ENCODE measurements at regions not wholly inside any gene's neighbourhood (a gene's known extent, or its start where the extent isn't known, plus 50 kb on each side); places are given as distances from the start of the nearest gene placed in this dataset.

DNA sequence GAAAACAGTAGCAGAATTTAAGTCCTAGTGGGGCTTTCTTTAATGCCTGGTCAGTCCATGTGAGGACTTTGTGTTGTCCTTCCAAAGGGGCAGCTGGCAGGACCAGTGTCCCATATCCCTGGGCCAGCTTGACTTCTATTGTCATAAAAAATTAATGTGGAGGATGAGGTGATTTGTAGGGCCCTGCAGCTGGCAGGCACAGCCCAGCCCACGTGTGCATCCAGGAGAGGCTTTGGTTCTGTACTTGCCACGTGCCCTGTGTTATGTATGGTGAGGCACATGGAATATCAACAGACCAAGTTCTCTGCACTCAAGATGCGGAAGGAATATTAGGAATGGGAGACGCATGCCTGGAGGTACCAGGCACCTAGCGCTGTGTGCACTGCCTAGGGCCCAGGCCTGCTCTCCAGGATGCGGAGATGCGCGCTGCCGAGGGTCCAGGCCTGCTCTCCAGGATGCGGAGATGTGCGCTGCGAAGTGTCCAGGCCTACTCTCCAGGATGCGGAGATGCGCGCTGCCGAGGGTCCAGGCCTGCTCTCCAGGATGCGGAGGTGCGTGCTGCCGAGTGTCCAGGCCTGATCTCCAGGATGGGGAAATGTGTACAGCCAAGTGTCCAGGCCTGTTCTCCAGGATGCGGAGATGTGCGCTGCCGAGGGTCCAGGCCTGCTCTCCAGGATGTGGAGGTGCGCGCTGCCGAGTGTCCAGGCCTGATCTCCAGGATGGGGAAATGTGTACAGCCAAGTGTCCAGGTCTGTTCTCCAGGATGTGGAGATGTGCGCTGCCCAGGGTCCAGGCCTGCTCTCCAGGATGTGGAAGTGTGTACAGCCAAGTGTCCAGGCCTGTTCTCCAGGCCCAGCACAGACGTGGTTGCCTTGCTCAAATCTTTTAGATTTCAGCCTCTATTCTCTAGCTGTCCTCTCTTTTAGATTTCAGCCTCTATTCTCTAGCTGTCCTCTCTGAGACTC, 183.3 kb upstream of the ROPN1 start:
- Histone ChIP-seq H3K9me3 (ENCODE audit: control insufficient read depth in 2 of 3, insufficient read depth in 1 of 3, low read length in 3 of 3) (no peaks in the 10 kb centered on the region), H3K27me3 (ENCODE audit: control insufficient read depth, insufficient read depth, low read length) (no peaks in the 10 kb centered on the region), H3K9ac (ENCODE audit: low read length in 3 of 3) (no peak overlapping the region), H3K36me3 (ENCODE audit: control insufficient read depth in 2 of 3, insufficient read depth in 3 of 3, low read length in 3 of 3) (no peaks in the 10 kb centered on the region), H3K4me1 (ENCODE audit: control insufficient read depth in 2 of 3, insufficient read depth in 2 of 3, low read depth in 1 of 3, low read length in 3 of 3) (peaks cover 0 to 3% (median 3%) of the 10 kb centered on the region in 3 donors), H3K27ac (ENCODE audit: low read depth in 2 of 2, low read length in 2 of 2) (no peak overlapping the region), H3K4me3 (ENCODE audit: low read length in 3 of 3) (no peak overlapping the region)
- DNase-seq (no peak), FAIRE-seq (no peak)
- intact Hi-C loops (cut with DNase I): no loop called here
- TF ChIP-seq, protein P1, sequence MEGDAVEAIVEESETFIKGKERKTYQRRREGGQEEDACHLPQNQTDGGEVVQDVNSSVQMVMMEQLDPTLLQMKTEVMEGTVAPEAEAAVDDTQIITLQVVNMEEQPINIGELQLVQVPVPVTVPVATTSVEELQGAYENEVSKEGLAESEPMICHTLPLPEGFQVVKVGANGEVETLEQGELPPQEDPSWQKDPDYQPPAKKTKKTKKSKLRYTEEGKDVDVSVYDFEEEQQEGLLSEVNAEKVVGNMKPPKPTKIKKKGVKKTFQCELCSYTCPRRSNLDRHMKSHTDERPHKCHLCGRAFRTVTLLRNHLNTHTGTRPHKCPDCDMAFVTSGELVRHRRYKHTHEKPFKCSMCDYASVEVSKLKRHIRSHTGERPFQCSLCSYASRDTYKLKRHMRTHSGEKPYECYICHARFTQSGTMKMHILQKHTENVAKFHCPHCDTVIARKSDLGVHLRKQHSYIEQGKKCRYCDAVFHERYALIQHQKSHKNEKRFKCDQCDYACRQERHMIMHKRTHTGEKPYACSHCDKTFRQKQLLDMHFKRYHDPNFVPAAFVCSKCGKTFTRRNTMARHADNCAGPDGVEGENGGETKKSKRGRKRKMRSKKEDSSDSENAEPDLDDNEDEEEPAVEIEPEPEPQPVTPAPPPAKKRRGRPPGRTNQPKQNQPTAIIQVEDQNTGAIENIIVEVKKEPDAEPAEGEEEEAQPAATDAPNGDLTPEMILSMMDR (IDR thresholded peaks at IDR 0.05; ENCODE audit: borderline replicate concordance, extremely low read depth, insufficient read depth): no peak

DNA sequence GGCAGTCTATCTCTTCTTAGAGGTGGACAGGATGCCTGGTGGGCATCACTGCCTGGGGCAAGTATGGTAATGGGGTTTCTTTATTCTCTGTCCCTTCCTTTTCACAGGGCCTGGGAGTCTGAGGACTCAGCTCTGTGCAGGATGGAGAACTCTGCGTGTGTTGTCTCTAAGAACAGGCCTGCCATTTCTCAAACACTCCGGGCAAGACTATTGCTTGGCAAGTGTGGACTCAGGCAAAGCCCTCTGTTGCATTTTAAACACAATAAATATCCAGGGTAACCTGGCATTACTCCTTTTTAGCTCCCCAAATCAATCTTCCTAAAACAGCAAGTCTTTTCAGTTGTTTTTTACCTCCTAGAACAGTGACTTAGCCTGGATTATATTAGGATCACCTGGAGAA, 185.1 kb upstream of the ROPN1 start:
- no peaks in the 10 kb centered on the region for H3K9me3 ChIP-seq (ENCODE audit: control insufficient read depth in 2 of 3, insufficient read depth in 1 of 3, low read length in 3 of 3)
- intact Hi-C loops (cut with DNase I): no loop called here
- no peak for DNase-seq
- no peak overlapping the region for H3K4me3 ChIP-seq (ENCODE audit: low read length in 3 of 3)
- H3K27ac ChIP-seq (ENCODE audit: low read depth in 2 of 2, low read length in 2 of 2): no peak overlapping the region
- TF ChIP-seq, protein P1 (IDR thresholded peaks at IDR 0.05; ENCODE audit: borderline replicate concordance, extremely low read depth, insufficient read depth): no peak
- peaks cover 0 to 3% (median 3%) of the 10 kb centered on the region in 3 donors for H3K4me1 ChIP-seq (ENCODE audit: control insufficient read depth in 2 of 3, insufficient read depth in 2 of 3, low read depth in 1 of 3, low read length in 3 of 3)
- no peaks in the 10 kb centered on the region for H3K36me3 ChIP-seq (ENCODE audit: control insufficient read depth in 2 of 3, insufficient read depth in 3 of 3, low read length in 3 of 3)
- no peak for FAIRE-seq
- no peak overlapping the region for H3K9ac ChIP-seq (ENCODE audit: low read length in 3 of 3)
- H3K27me3 ChIP-seq (ENCODE audit: control insufficient read depth, insufficient read depth, low read length): no peaks in the 10 kb centered on the region

DNA sequence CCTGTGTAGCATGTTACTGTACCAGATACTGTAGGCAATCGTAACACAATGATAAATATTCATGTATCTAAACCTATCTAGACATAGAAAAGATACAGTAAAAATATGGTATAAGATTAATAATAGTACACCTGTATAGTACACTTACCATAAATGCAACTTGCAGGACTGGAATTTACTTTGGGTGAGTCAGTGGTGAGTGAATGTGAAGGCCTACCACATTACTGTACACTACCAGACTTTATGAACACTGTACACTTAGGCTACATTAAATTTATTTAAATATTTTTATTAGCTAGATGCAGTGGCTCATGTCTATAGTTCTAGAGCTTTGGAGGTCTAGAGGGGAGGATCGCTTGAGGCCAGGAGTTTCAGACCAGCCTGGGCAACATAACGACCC, 186.6 kb upstream of the ROPN1 start:
- intact Hi-C loops (cut with DNase I): no loop called here
- TF ChIP-seq, protein P1 (IDR thresholded peaks at IDR 0.05; ENCODE audit: borderline replicate concordance, extremely low read depth, insufficient read depth): no peak
- Histone ChIP-seq H3K4me3 (ENCODE audit: low read length in 3 of 3) (no peak overlapping the region), H3K27me3 (ENCODE audit: control insufficient read depth, insufficient read depth, low read length) (no peaks in the 10 kb centered on the region), H3K4me1 (ENCODE audit: control insufficient read depth in 2 of 3, insufficient read depth in 2 of 3, low read depth in 1 of 3, low read length in 3 of 3) (peaks cover 0 to 3% (median 0%) of the 10 kb centered on the region in 3 donors), H3K9ac (ENCODE audit: low read length in 3 of 3) (no peak overlapping the region), H3K36me3 (ENCODE audit: control insufficient read depth in 2 of 3, insufficient read depth in 3 of 3, low read length in 3 of 3) (no peaks in the 10 kb centered on the region), H3K27ac (ENCODE audit: low read depth in 2 of 2, low read length in 2 of 2) (no peak overlapping the region), H3K9me3 (ENCODE audit: control insufficient read depth in 2 of 3, insufficient read depth in 1 of 3, low read length in 3 of 3) (no peaks in the 10 kb centered on the region)
- DNase-seq (no peak), FAIRE-seq (no peak)
